CD14-positive monocyte (primary cell): ENCODE measurements at regions not wholly inside any gene's neighbourhood (a gene's known extent, or its start where the extent isn't known, plus 50 kb on each side); places are given as distances from the start of the nearest gene placed in this dataset.
A peak's percentile ranks its signal among the peaks of the same experiment; 100 is the strongest.

Experiments used
- DNase-seq, 3 donors: peaks; one replicate each; pipeline ENCODE4 v3.0.0-alpha.2; 2011 to 2022
- H2AFZ ChIP-seq: 2 replicates; pipeline ENCODE4 v1.6.0; 2012; ENCODE audit warnings: mild to moderate bottlenecking, low read depth, low read length, inconsistent platforms; ENCODE audit not compliant: insufficient read depth, poor library complexity, severe bottlenecking
- H3K27ac ChIP-seq, 2 donors: 1 replicate in 1 of 2; 2 replicates in 1 of 2; pipeline ENCODE4 v1.5.1; 2012 to 2013; ENCODE audit warnings: low read length in 2 of 2, control low read depth in 1 of 2, inconsistent platforms in 1 of 2, low read depth in 1 of 2, mild to moderate bottlenecking in 1 of 2
- H3K27me3 ChIP-seq, 2 donors: one replicate each; pipeline versions ENCODE4 v1.6.0 to v1.6.1; 2011 to 2013; ENCODE audit warnings: low read length in 2 of 2; ENCODE audit not compliant: control insufficient read depth in 2 of 2, insufficient read depth in 2 of 2
- H3K36me3 ChIP-seq, 2 donors: replicated peaks in 1 of 2; 1 replicate in 1 of 2; 2 replicates in 1 of 2; pipeline versions ENCODE4 v1.5.1 to v1.6.1; 2012 to 2013; ENCODE audit warnings: low read length in 2 of 2, control low read depth in 1 of 2, inconsistent platforms in 1 of 2, mild to moderate bottlenecking in 1 of 2; ENCODE audit not compliant: insufficient read depth in 2 of 2, control insufficient read depth in 1 of 2
- H3K4me1 ChIP-seq, 2 donors: 1 replicate in 1 of 2; 2 replicates in 1 of 2; pipeline versions ENCODE4 v1.5.1 to v1.6.1; 2012 to 2013; ENCODE audit warnings: low read length in 2 of 2, control low read depth in 1 of 2, inconsistent platforms in 1 of 2, mild to moderate bottlenecking in 1 of 2, moderate library complexity in 1 of 2; ENCODE audit not compliant: insufficient read depth in 2 of 2, control insufficient read depth in 1 of 2
- H3K4me2 ChIP-seq: replicated peaks from 2 replicates; pipeline ENCODE3; 2012; ENCODE audit warnings: low read length, moderate library complexity, mild to moderate bottlenecking; ENCODE audit not compliant: poor library complexity, severe bottlenecking; ENCODE audit errors: extremely low read depth
- H3K4me3 ChIP-seq, 3 experiments: fragments of 200-600 bp in 1 of 3; sonication (generic) in 1 of 3; replicated peaks in 1 of 3; 1 replicate in 2 of 3; 2 replicates in 1 of 3; pipeline ENCODE4 v1.5.1; 2011 to 2013; ENCODE audit warnings: low read length in 3 of 3, mild to moderate bottlenecking in 3 of 3, control low read depth in 2 of 3, low read depth in 2 of 3, inconsistent platforms in 1 of 3, moderate library complexity in 1 of 3
- H3K79me2 ChIP-seq: 2 replicates; pipeline ENCODE4 v1.6.0; 2012; ENCODE audit warnings: mild to moderate bottlenecking, control low read depth, inconsistent platforms, low read length, moderate library complexity; ENCODE audit not compliant: insufficient read depth
- H3K9ac ChIP-seq: 2 replicates; pipeline ENCODE4 v1.6.0; 2017; ENCODE audit warnings: low read length, mild to moderate bottlenecking; ENCODE audit not compliant: insufficient read depth, poor library complexity, severe bottlenecking
- H3K9me3 ChIP-seq, 2 donors: replicated peaks in 1 of 2; 1 replicate in 1 of 2; 2 replicates in 1 of 2; pipeline versions ENCODE4 v1.5.1 to v1.6.1; 2012 to 2013; ENCODE audit warnings: low read length in 2 of 2, control low read depth in 1 of 2; ENCODE audit not compliant: control insufficient read depth in 1 of 2, insufficient read depth in 1 of 2
- H4K20me1 ChIP-seq: 2 replicates; pipeline ENCODE4 v1.6.0; 2012; ENCODE audit warnings: mild to moderate bottlenecking, low read length, control low read depth, moderate library complexity; ENCODE audit not compliant: insufficient read depth
- H3K27ac Mint-ChIP-seq, 7 donors: one replicate each; pipeline ENCODE4 v1.8.0; 2020; ENCODE audit warnings: mild to moderate bottlenecking in 7 of 7, mixed read lengths in 7 of 7, moderate library complexity in 6 of 7, inconsistent platforms in 2 of 7
- H3K27me3 Mint-ChIP-seq, 3 donors: one replicate each; pipeline ENCODE4 v1.8.0; 2021 to 2022; ENCODE audit warnings: low read depth in 3 of 3, mild to moderate bottlenecking in 3 of 3, mixed read lengths in 3 of 3, moderate library complexity in 3 of 3, inconsistent platforms in 1 of 3
- H3K36me3 Mint-ChIP-seq, 2 donors: one replicate each; pipeline ENCODE4 v1.8.0; 2020; ENCODE audit warnings: mixed read lengths in 2 of 2, inconsistent platforms in 1 of 2, mild to moderate bottlenecking in 1 of 2
- H3K4me1 Mint-ChIP-seq: one replicate; pipeline ENCODE4 v1.8.0; 2020; ENCODE audit warnings: mild to moderate bottlenecking, mixed read lengths
- H3K4me3 Mint-ChIP-seq, 2 donors: one replicate each; pipeline ENCODE4 v1.8.0; 2020; ENCODE audit warnings: mild to moderate bottlenecking in 2 of 2, mixed read lengths in 2 of 2, moderate library complexity in 1 of 2
- H3K9me3 Mint-ChIP-seq, 7 donors: one replicate each; pipeline ENCODE4 v1.8.0; 2020 to 2022; ENCODE audit warnings: mixed read lengths in 7 of 7, mild to moderate bottlenecking in 6 of 7, moderate library complexity in 6 of 7, inconsistent platforms in 2 of 7
- WGBS: methylation state at CpG from one replicate; pipeline ENCODE4 v1.1.5; 2013; ENCODE audit warnings: missing lambda C conversion rate; ENCODE audit not compliant: insufficient coverage; 5-methylcytosine and 5-hydroxymethylcytosine counted together
- intact Hi-C, 2 donors: fragments of 100-400 bp; cut with micrococcal nuclease; formaldehyde crosslinking; loops; one replicate each; pipeline versions ENCODE4 v1.15.0 to v1.15.1; 2023
- TF ChIP-seq, protein P1 (sequence below): fragments of 200-600 bp; IDR thresholded peaks from one replicate; pipeline ENCODE4 v1.8.0; 2022; ENCODE audit warnings: antibody characterized with exemption, mild to moderate bottlenecking

DNA sequence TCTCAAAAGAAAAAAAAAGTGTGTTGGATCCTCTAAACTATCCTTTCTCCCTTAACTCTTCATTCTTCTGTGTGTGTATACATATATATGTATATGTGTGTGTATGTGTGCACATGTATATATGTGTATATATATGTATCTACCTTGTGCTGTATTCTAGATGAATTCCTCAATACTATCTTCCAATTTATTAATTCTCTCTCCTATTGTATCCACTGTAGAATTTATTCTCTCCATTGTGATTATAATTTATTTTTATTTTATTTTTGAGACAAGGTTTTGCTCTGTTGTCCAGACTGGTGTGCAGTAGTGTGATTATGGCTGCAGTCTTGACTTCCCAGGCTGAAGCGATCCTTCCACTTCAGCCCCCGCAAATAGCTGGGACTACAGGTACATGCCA is 147.1 kb upstream of the ZNF618 start:
- Histone ChIP-seq H4K20me1 (no peaks in the 10 kb centered on the region), H3K79me2 (no peaks in the 10 kb centered on the region), H3K4me2 (no peak overlapping the region), H3K9ac (no peak overlapping the region), H3K27me3 (peaks cover 0 to 3% of the 10 kb centered on the region in 2 donors), H2AFZ (no peak overlapping the region), H3K4me1 (no peaks in the 10 kb centered on the region), H3K4me3 (no peak overlapping the region), H3K27ac (no peak overlapping the region), H3K9me3 (peaks cover 0 to 8% of the 10 kb centered on the region in 2 donors), H3K36me3 (no peaks in the 10 kb centered on the region)
- H3K36me3 Mint-ChIP-seq = no peaks in the 10 kb centered on the region
- no peak for DNase-seq
- H3K4me3 Mint-ChIP-seq = no peak overlapping the region
- TF ChIP-seq, protein P1, sequence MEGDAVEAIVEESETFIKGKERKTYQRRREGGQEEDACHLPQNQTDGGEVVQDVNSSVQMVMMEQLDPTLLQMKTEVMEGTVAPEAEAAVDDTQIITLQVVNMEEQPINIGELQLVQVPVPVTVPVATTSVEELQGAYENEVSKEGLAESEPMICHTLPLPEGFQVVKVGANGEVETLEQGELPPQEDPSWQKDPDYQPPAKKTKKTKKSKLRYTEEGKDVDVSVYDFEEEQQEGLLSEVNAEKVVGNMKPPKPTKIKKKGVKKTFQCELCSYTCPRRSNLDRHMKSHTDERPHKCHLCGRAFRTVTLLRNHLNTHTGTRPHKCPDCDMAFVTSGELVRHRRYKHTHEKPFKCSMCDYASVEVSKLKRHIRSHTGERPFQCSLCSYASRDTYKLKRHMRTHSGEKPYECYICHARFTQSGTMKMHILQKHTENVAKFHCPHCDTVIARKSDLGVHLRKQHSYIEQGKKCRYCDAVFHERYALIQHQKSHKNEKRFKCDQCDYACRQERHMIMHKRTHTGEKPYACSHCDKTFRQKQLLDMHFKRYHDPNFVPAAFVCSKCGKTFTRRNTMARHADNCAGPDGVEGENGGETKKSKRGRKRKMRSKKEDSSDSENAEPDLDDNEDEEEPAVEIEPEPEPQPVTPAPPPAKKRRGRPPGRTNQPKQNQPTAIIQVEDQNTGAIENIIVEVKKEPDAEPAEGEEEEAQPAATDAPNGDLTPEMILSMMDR = no peak
- no peaks in the 10 kb centered on the region for H3K4me1 Mint-ChIP-seq
- H3K27ac Mint-ChIP-seq = no peak overlapping the region
- 100% methylated on average over 2 of the region's 2 CpGs for WGBS
- H3K27me3 Mint-ChIP-seq = peaks cover 0 to 6% (median 0%) of the 10 kb centered on the region in 3 donors
- peaks cover 2 to 29% (median 7%) of the 10 kb centered on the region in 7 donors for H3K9me3 Mint-ChIP-seq
- intact Hi-C loops = no loop called here

DNA sequence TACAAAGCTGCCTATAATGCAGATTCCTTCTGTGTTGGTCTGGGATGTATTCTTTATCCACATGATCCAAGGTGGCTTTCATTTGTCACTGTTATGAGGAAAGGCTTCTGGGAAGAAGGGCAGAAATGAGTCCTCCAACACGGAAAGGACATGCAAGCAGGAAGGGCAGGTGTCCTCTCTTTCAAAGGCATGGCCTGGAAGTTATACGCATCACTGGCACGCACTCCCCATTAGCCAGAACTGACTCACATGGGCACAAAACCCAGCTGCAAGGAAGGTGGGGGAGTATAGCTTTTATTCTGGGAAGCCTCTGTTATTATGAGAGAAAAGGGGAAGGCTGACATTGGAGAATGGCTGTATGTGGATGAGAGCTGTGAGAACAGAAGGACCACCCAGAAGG is 141.3 kb upstream of the ZNF618 start:
- H3K36me3 ChIP-seq = no peaks in the 10 kb centered on the region
- no peak for DNase-seq
- no peaks in the 10 kb centered on the region for H3K4me1 ChIP-seq
- Mint-ChIP-seq H3K9me3 (peaks cover under 1 to 18% (median 3%) of the 10 kb centered on the region in 7 donors), H3K27me3 (peaks cover 1 to 8% (median 1%) of the 10 kb centered on the region in 3 donors), H3K27ac (peak overlapping the region in 1 of 7 donors; percentile 8), H3K36me3 (no peaks in the 10 kb centered on the region), H3K4me3 (no peak overlapping the region), H3K4me1 (peaks cover 6% of the 10 kb centered on the region)
- 100% methylated on average over 1 of the region's 3 CpGs for WGBS
- H3K4me2 ChIP-seq = no peak overlapping the region
- H2AFZ ChIP-seq = no peak overlapping the region
- TF ChIP-seq, protein P1 = no peak
- H3K79me2 ChIP-seq = no peaks in the 10 kb centered on the region
- no peaks in the 10 kb centered on the region for H3K27me3 ChIP-seq
- H3K9me3 ChIP-seq = no peaks in the 10 kb centered on the region
- intact Hi-C loops = no loop called here
- no peak overlapping the region for H3K4me3 ChIP-seq
- no peaks in the 10 kb centered on the region for H4K20me1 ChIP-seq
- H3K9ac ChIP-seq = no peak overlapping the region
- H3K27ac ChIP-seq = no peak overlapping the region
